Inflammatory macrophage (primary cell): ENCODE measurements at regions not wholly inside any gene's neighbourhood (a gene's known extent, or its start where the extent isn't known, plus 50 kb on each side); places are given as distances from the start of the nearest gene placed in this dataset.
"Not testable (repeated sequence)": the region's sequence is repeated elsewhere in the genome, so short reads cannot be mapped to it uniquely, and the experiment has no call there.

Experiments used
- DNase-seq, 2 donors: peaks; one replicate each; pipeline ENCODE4 v3.0.0-alpha.2; 2020 to 2022

DNA sequence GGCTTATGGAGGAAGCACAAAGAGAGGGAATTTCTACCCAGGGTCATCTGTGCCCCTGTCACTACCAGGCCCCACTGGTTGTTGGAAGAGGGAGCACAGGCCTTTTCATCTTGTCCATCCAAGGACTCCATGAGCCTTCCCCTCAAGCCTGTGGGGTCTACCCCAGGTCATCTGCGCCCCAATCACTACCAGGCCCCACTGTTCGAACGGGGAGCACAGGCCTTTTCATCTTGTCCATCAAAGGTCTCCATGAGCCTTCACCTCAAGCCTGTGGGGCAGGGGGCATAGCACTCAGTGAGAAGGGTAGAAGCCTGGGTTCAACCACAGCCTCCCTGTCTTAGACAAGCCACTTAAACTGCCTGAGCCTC, 101.5 kb upstream of the CDH5 start:
- DNase-seq: no peak

GRCh38 chr16:66264311-66265047, 102.0 kb upstream of the CDH5 start:
- no peak for DNase-seq

- no peak for DNase-seq
These were observed 102.5 kb upstream of the CDH5 start for GRCh38 chr16:66263973-66264310.

DNA sequence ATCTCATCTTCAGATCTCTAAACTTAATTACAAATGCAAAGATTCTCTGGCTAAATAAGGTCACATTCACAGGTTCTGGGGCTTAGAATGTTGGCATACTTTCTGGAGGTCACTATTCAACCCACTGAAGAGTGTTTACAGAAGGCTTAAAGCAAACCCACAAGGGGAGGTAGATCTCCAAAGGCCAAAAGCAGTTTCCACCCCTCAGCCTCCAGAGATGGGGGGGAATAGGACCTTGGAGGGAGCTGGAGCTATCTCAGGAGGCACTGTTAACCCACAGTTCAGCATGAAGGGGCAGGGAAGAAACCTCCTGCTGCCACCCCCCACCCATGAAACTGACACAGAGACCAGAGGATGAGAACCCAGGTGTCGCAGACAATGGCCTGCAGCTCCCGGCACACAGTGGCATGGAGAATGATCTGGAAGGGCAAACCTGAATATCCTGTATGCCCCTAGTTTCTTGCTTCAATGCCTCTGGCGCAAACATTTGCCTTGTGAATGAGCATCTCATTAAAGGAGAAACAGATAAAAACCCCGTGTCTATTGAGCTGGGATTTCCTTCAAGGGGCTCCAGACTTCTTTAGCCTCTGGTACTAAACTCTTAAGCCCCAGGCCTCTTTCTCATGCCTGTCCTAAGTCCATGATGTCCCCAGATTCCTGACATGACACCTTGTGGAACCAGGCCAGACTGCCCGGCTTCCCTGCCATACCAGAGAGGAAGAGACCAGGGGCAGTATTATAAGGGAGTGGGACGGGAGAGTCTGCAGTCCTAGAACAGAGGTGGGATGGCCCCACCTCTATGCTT, 103.1 kb upstream of the CDH5 start:
- no peak for DNase-seq

- no peak for DNase-seq
These were observed 104.0 kb upstream of the CDH5 start for GRCh38 chr16:66262253-66263167.

GRCh38 chr16:66261826-66262225, 104.7 kb upstream of the CDH5 start:
- no peak for DNase-seq

GRCh38 chr16:66260522-66261254, 105.8 kb upstream of the CDH5 start:
- no peak for DNase-seq

- no peak for DNase-seq
These were observed 107.3 kb upstream of the CDH5 start for GRCh38 chr16:66258916-66259845.

DNA sequence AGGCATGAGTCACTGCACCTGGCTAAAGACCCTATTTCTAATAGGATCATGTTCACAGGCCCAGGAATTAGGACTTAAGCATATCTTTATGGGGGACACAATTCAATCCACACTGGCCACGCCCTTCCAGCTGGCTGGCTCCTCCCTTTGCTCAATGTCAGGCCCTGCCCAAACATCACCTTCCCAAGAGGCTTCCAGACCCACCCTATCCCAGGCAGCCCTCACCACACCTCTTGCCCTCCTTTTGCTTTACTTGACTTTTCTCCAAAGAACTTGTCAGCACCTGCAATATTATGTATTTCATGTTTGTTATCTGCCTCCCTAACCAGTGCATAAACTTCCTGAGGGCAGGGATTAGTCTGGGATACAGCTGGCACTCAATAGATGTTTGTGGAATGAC, 109.6 kb upstream of the CDH5 start:
- no peak for DNase-seq

DNA sequence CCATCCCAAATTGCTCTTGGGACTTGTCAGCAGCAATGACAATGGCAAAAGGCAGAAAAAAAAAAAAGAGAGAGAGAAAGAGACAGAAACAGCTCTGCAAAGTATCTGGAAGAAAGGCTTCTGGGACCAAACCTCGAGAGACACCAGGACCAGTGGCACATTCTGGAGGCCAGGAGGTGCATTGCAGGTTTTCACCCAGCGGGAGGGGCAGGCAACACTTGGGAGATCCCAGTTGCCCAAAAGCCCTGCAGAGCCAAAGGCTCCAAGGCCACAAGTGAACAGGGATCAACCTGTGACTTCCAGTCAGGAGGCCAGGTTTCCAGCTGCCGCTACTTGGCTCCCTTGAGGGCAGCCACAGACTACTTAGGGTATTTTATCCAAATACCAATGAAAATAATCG, 110.8 kb upstream of the CDH5 start:
- no peak for DNase-seq

DNA sequence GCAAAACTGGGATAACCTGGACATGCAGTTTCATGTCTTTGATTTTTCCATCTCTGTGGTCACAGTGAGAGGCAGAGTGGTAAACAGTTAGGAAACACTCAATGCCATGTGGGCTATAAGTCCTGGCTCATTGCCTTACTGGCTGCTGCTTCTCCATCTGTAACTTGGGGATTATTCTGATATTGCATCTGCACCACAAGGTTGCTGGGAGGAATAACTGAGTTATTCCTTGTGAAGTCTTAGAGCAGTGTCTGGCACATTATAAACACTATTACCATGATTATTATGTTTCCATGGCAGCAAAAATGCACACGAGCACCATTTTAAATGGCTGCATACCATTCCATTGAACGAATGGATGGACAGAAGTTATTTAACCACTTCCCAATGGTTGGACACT, 111.7 kb upstream of the CDH5 start:
- DNase-seq: no peak

- no peak for DNase-seq
These were observed 112.4 kb upstream of the CDH5 start for GRCh38 chr16:66254106-66254505.

GRCh38 chr16:66251476-66252160, 114.9 kb upstream of the CDH5 start:
- DNase-seq: no peak

DNA sequence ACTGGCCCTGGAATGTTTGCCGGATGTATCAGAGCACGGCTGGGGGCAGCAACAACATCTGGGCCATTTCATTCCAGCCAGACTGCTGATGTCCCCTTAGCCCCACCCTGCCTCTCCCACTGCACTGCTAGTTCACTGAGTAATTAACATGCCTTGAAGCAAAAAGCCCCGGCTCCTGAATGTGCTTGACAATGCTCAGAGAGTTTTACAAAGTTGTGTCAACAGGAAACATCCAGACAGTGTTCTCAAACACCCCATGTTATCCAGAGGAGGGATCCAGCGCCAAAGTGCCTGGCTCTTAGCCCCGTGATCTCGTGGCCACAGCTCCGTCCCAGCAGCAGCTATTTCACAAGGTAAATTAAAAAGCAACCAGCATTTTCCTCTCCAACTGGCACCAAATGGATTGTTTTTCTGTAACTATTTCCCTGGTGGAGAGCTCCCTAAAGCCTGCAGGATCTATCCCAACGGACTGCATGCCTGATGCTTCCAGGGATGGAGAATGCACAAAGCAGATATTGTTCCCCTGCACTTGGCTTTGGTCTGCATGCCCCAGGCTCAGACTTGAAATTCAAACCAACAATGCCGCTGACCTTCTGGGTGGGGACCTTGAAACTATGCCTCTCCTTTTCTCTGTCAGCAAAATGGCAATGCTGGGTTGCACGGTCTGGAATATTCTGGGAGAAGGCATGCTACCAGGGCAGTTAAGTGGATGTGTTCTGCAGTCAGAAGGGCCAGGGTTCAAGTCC, 115.6 kb upstream of the CDH5 start:
- no peak for DNase-seq

GRCh38 chr16:66247516-66248481, 118.7 kb upstream of the CDH5 start:
- no peak for DNase-seq

GRCh38 chr16:66245868-66246267, 120.6 kb upstream of the CDH5 start:
- no peak for DNase-seq

GRCh38 chr16:66245072-66245471, 121.4 kb upstream of the CDH5 start:
- DNase-seq: no peak

GRCh38 chr16:66242672-66243071, 123.8 kb upstream of the CDH5 start:
- no peak for DNase-seq

GRCh38 chr16:66242206-66242605, 124.3 kb upstream of the CDH5 start:
- not testable (repeated sequence) for DNase-seq
